ENCODE measurements at regions not wholly inside any gene's neighbourhood (a gene's known extent, or its start where the extent isn't known, plus 50 kb on each side); places are given as distances from the start of the nearest gene placed in this dataset.

GRCh38 chr15:38054488-38054887, 120.0 kb downstream of the TMCO5A start:
- TF ChIP-seq CTCF (IDR thresholded peaks at IDR 0.05), result no peak
- no peak for TF ChIP-seq POLR2A (IDR thresholded peaks at IDR 0.05)

All from ovary (tissue), 3 donors.